SK-N-SH treated with all-trans-retinoic acid at 6 μM for 48 hours (cell line): ENCODE measurements at regions not wholly inside any gene's neighbourhood (a gene's known extent, or its start where the extent isn't known, plus 50 kb on each side); places are given as distances from the start of the nearest gene placed in this dataset.

Experiments used
- OSR1 ChIP-seq: fragments of 250-450 bp; sonication (Bioruptor Pico); IDR thresholded peaks from 2 replicates; pipeline ENCODE4 v1.8.0; 2022; ENCODE audit warnings: moderate library complexity, mild to moderate bottlenecking, inconsistent platforms
- TF ChIP-seq, protein P1 (sequence below): fragments of 250-450 bp; sonication (Bioruptor Pico); IDR thresholded peaks from 2 replicates; pipeline ENCODE4 v1.5.0; 2020; ENCODE audit warnings: mild to moderate bottlenecking, moderate library complexity
- TF ChIP-seq, protein P2 (sequence below): fragments of 250-450 bp; sonication (Bioruptor Pico); IDR thresholded peaks from 2 replicates; pipeline ENCODE4 v1.8.0; 2021; ENCODE audit warnings: low read depth, mild to moderate bottlenecking, moderate library complexity, borderline replicate concordance

GRCh38 chrX:51163730-51164129 lies 168.9 kb upstream of the NUDT10 start:
- TF ChIP-seq OSR1 (CRISPR knock-in tag) = no peak
- TF ChIP-seq, protein P1, sequence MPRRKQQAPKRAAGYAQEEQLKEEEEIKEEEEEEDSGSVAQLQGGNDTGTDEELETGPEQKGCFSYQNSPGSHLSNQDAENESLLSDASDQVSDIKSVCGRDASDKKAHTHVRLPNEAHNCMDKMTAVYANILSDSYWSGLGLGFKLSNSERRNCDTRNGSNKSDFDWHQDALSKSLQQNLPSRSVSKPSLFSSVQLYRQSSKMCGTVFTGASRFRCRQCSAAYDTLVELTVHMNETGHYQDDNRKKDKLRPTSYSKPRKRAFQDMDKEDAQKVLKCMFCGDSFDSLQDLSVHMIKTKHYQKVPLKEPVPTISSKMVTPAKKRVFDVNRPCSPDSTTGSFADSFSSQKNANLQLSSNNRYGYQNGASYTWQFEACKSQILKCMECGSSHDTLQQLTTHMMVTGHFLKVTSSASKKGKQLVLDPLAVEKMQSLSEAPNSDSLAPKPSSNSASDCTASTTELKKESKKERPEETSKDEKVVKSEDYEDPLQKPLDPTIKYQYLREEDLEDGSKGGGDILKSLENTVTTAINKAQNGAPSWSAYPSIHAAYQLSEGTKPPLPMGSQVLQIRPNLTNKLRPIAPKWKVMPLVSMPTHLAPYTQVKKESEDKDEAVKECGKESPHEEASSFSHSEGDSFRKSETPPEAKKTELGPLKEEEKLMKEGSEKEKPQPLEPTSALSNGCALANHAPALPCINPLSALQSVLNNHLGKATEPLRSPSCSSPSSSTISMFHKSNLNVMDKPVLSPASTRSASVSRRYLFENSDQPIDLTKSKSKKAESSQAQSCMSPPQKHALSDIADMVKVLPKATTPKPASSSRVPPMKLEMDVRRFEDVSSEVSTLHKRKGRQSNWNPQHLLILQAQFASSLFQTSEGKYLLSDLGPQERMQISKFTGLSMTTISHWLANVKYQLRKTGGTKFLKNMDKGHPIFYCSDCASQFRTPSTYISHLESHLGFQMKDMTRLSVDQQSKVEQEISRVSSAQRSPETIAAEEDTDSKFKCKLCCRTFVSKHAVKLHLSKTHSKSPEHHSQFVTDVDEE (CRISPR knock-in tag) = no peak
- TF ChIP-seq, protein P2, sequence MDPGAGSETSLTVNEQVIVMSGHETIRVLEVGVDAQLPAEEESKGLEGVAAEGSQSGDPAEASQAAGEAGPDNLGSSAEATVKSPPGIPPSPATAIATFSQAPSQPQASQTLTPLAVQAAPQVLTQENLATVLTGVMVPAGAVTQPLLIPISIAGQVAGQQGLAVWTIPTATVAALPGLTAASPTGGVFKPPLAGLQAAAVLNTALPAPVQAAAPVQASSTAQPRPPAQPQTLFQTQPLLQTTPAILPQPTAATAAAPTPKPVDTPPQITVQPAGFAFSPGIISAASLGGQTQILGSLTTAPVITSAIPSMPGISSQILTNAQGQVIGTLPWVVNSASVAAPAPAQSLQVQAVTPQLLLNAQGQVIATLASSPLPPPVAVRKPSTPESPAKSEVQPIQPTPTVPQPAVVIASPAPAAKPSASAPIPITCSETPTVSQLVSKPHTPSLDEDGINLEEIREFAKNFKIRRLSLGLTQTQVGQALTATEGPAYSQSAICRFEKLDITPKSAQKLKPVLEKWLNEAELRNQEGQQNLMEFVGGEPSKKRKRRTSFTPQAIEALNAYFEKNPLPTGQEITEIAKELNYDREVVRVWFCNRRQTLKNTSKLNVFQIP = no peak
